NT2/D1 (cell line): ENCODE measurements at regions not wholly inside any gene's neighbourhood (a gene's known extent, or its start where the extent isn't known, plus 50 kb on each side); places are given as distances from the start of the nearest gene placed in this dataset.

Source experiments
- YY1 ChIP-seq: IDR thresholded peaks from 2 replicates; pipeline ENCODE4 v1.6.1; 2011; ENCODE audit not compliant: insufficient read length, insufficient read depth
- ZNF274 ChIP-seq: IDR thresholded peaks from 2 replicates; pipeline ENCODE4 v1.6.1; 2011; ENCODE audit warnings: mild to moderate bottlenecking, low read depth, low read length

- TF ChIP-seq YY1 (no peak), ZNF274 (no peak)
These were observed 87.0 kb upstream of the RUNX1 start for GRCh38 chr21:35136106-35136505.
